Lower leg skin (tissue), 4 donors: ENCODE measurements at regions not wholly inside any gene's neighbourhood (a gene's known extent, or its start where the extent isn't known, plus 50 kb on each side); places are given as distances from the start of the nearest gene placed in this dataset.

Experiments
- DNase-seq, 2 donors: peaks; one replicate each; pipeline ENCODE4 v3.0.0-alpha.2; 2019; ENCODE audit warnings: low spot score in 2 of 2
- H3K4me3 ChIP-seq: fragments of 200-600 bp; sonication (generic); 2 replicates; pipeline ENCODE4 v1.5.1; 2017; ENCODE audit warnings: mild to moderate bottlenecking, low read depth; ENCODE audit not compliant: poor library complexity, severe bottlenecking
- CTCF ChIP-seq, 3 donors: fragments of 450-650 bp; IDR thresholded peaks; one replicate each; pipeline ENCODE4 v1.5.1; 2016; ENCODE audit warnings: antibody characterized with exemption in 3 of 3, mild to moderate bottlenecking in 3 of 3, moderate library complexity in 2 of 3
- POLR2A ChIP-seq, 2 donors: fragments of 450-650 bp; IDR thresholded peaks; one replicate each; pipeline ENCODE4 v1.6.1; 2016 to 2017; ENCODE audit warnings: antibody characterized with exemption in 2 of 2, mild to moderate bottlenecking in 1 of 2, moderate library complexity in 1 of 2
- WGBS, 2 donors: methylation state at CpG; one replicate each; pipeline ENCODE4 v1.1.5; 2018; 5-methylcytosine and 5-hydroxymethylcytosine counted together
- intact Hi-C: fragments of 100-400 bp; cut with DNase I; formaldehyde crosslinking; loops from one replicate; pipeline ENCODE4 v1.15.0; 2023; ENCODE audit warnings: low total_unique reads

GRCh38 chr13:109355166-109355565 is 431.2 kb downstream of the IRS2 start:
- no peak overlapping the region for H3K4me3 ChIP-seq
- intact Hi-C loops: no loop called here
- no peak for DNase-seq
- WGBS, 2 donors: 74 to 83% methylated on average over 4 of the region's 4 CpGs
- no peak for TF ChIP-seq CTCF (IDR thresholded peaks at IDR 0.05)
- no peak for TF ChIP-seq POLR2A (IDR thresholded peaks at IDR 0.05)

DNA sequence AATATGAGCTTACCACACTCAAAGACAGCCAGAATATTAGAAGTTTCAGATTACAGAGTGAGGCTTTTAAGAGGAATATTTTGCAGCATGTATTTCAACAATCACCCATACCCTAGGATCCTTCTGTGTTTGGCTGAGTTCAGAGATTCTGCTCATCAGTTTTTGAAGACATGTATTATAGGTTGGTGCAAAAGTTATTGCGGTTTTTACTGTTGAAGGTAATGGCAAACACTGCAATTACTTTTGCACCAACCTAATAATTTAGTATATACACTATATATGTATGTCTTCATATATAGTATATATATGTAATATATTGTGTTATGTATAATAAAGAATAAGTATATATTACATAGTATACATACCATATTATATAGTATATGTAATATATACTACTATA is 435.1 kb downstream of the IRS2 start:
- 76 to 86% methylated on average over 1 of the region's 1 CpG for WGBS, 2 donors
- no peak overlapping the region for H3K4me3 ChIP-seq
- intact Hi-C loops: no loop called here
- no peak for TF ChIP-seq CTCF (IDR thresholded peaks at IDR 0.05)
- TF ChIP-seq POLR2A (IDR thresholded peaks at IDR 0.05): no peak
- no peak for DNase-seq

- no peak overlapping the region for H3K4me3 ChIP-seq
- DNase-seq: no peak
- intact Hi-C loops: no loop called here
- TF ChIP-seq CTCF (IDR thresholded peaks at IDR 0.05) (no peak), POLR2A (IDR thresholded peaks at IDR 0.05) (no peak)
- WGBS, 2 donors: 51 to 52% methylated on average over 3 of the region's 3 CpGs
These were observed 437.7 kb downstream of the IRS2 start for GRCh38 chr13:109348519-109349258.

GRCh38 chr13:109346060-109346459 is 440.3 kb downstream of the IRS2 start:
- intact Hi-C loops: no loop called here
- TF ChIP-seq POLR2A (IDR thresholded peaks at IDR 0.05) (no peak), CTCF (IDR thresholded peaks at IDR 0.05) (no peak)
- no peak for DNase-seq
- WGBS, 2 donors: 93 to 96% methylated on average over 2 of the region's 2 CpGs
- H3K4me3 ChIP-seq: no peak overlapping the region

DNA sequence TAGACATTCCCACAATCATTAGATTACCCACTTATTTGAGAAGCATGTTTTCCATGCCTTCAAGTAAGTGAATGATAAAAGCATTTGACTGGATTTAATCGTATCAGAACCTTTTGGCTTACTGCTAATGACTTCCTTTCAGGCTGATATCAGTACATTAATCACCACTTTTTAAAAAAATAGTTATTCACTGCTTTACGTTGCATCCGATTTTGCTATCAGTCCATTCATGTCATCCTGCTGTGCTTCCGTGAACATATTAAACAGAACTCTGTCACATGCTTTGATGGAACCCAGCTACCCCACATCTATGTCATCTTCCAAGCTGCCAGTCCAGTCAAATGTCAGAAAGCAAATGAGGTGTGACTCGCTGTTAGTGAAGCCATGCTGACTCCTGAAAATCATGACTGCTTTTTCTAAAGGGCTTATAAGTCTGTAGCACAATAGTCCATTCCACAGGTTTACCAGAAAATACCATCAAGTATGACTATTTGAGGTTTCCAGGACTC is 440.9 kb downstream of the IRS2 start:
- no peak for DNase-seq
- H3K4me3 ChIP-seq: no peak overlapping the region
- no peak for TF ChIP-seq CTCF (IDR thresholded peaks at IDR 0.05)
- TF ChIP-seq POLR2A (IDR thresholded peaks at IDR 0.05): no peak
- intact Hi-C loops: no loop called here
- WGBS, 2 donors: 72 to 78% methylated on average over 5 of the region's 5 CpGs
